Right atrium auricular region (tissue), 2 donors: ENCODE measurements at regions not wholly inside any gene's neighbourhood (a gene's known extent, or its start where the extent isn't known, plus 50 kb on each side); places are given as distances from the start of the nearest gene placed in this dataset.

Experiments
- DNase-seq: peaks from one replicate; pipeline ENCODE4 v3.0.0-alpha.2; 2019; ENCODE audit warnings: low spot score
- H3K27ac ChIP-seq, 2 donors: fragments of 200-600 bp; sonication (generic); 1 replicate in 1 of 2; 2 replicates in 1 of 2; pipeline ENCODE4 v1.5.1; 2016 to 2019
- H3K27me3 ChIP-seq, 2 donors: fragments of 200-600 bp; sonication (generic); one replicate each; pipeline versions ENCODE4 v1.5.1 to v1.6.0; 2017 to 2019
- H3K36me3 ChIP-seq: fragments of 200-600 bp; sonication (generic); one replicate; pipeline ENCODE4 v1.5.1; 2016
- H3K4me1 ChIP-seq, 2 donors: fragments of 200-600 bp; sonication (generic); one replicate each; pipeline versions ENCODE4 v1.5.1 to v1.6.0; 2017 to 2019
- H3K4me3 ChIP-seq, 2 donors: fragments of 200-600 bp; sonication (generic); 1 replicate in 1 of 2; 2 replicates in 1 of 2; pipeline ENCODE4 v1.5.1; 2017 to 2019; ENCODE audit warnings: mild to moderate bottlenecking in 1 of 2, moderate library complexity in 1 of 2
- H3K9me3 ChIP-seq, 2 donors: fragments of 200-600 bp; sonication (generic); one replicate each; pipeline ENCODE4 v1.5.1; 2019
- CTCF ChIP-seq, 2 donors: fragments of 200-600 bp; sonication (generic); IDR thresholded peaks; one replicate each; pipeline ENCODE4 v1.5.1; 2019; ENCODE audit warnings: antibody characterized with exemption in 2 of 2

GRCh38 chr9:27625751-27626150, 52.5 kb upstream of the C9orf72 start:
- H3K4me1 ChIP-seq, result no peaks in the 10 kb centered on the region
- H3K4me3 ChIP-seq, result no peak overlapping the region
- no peaks in the 10 kb centered on the region for H3K27me3 ChIP-seq
- no peak for TF ChIP-seq CTCF (IDR thresholded peaks at IDR 0.05)
- no peak for DNase-seq
- no peak overlapping the region for H3K27ac ChIP-seq
- H3K36me3 ChIP-seq, result no peaks in the 10 kb centered on the region
- no peaks in the 10 kb centered on the region for H3K9me3 ChIP-seq

- Histone ChIP-seq H3K36me3 (no peaks in the 10 kb centered on the region), H3K27me3 (no peaks in the 10 kb centered on the region), H3K27ac (no peak overlapping the region), H3K4me3 (no peak overlapping the region), H3K9me3 (no peaks in the 10 kb centered on the region), H3K4me1 (no peaks in the 10 kb centered on the region)
- no peak for TF ChIP-seq CTCF (IDR thresholded peaks at IDR 0.05)
- DNase-seq, result no peak
Measured at GRCh38 chr9:27626244-27627187, 53.2 kb upstream of the C9orf72 start.

- TF ChIP-seq CTCF (IDR thresholded peaks at IDR 0.05), result no peak
- H3K4me1 ChIP-seq, result no peaks in the 10 kb centered on the region
- H3K4me3 ChIP-seq, result no peak overlapping the region
- no peak overlapping the region for H3K27ac ChIP-seq
- no peaks in the 10 kb centered on the region for H3K9me3 ChIP-seq
- H3K27me3 ChIP-seq, result no peaks in the 10 kb centered on the region
- no peaks in the 10 kb centered on the region for H3K36me3 ChIP-seq
- DNase-seq, result no peak
Measured at GRCh38 chr9:27627188-27627564, 53.9 kb upstream of the C9orf72 start.

- Histone ChIP-seq H3K27ac (no peak overlapping the region), H3K4me1 (no peaks in the 10 kb centered on the region), H3K9me3 (no peaks in the 10 kb centered on the region), H3K27me3 (no peaks in the 10 kb centered on the region), H3K36me3 (no peaks in the 10 kb centered on the region), H3K4me3 (no peak overlapping the region)
- DNase-seq, result no peak
- no peak for TF ChIP-seq CTCF (IDR thresholded peaks at IDR 0.05)
Measured at GRCh38 chr9:27628311-27628710, 55.0 kb upstream of the C9orf72 start.

GRCh38 chr9:27629425-27629824, 56.1 kb upstream of the C9orf72 start:
- TF ChIP-seq CTCF (IDR thresholded peaks at IDR 0.05), result no peak
- Histone ChIP-seq H3K27me3 (no peaks in the 10 kb centered on the region), H3K4me1 (no peaks in the 10 kb centered on the region), H3K9me3 (no peaks in the 10 kb centered on the region), H3K27ac (no peak overlapping the region), H3K4me3 (no peak overlapping the region), H3K36me3 (no peaks in the 10 kb centered on the region)
- DNase-seq, result no peak

- Histone ChIP-seq H3K27ac (no peak overlapping the region), H3K27me3 (no peaks in the 10 kb centered on the region), H3K4me1 (no peaks in the 10 kb centered on the region), H3K9me3 (no peaks in the 10 kb centered on the region), H3K4me3 (no peak overlapping the region), H3K36me3 (no peaks in the 10 kb centered on the region)
- TF ChIP-seq CTCF (IDR thresholded peaks at IDR 0.05), result no peak
- DNase-seq, result no peak
Measured at GRCh38 chr9:27632254-27632653, 59.0 kb upstream of the C9orf72 start.
